ENCODE measurements at regions not wholly inside any gene's neighbourhood (a gene's known extent, or its start where the extent isn't known, plus 50 kb on each side); places are given as distances from the start of the nearest gene placed in this dataset.

GRCh38 chr20:52401431-52401830 lies 209.9 kb upstream of the ZFP64 start:
- FAIRE-seq = no peak
- DNase-seq (ENCODE audit: insufficient read length) = no peak
- no peak for TF ChIP-seq TAF1 (IDR thresholded peaks at IDR 0.05; ENCODE audit: borderline replicate concordance, low read depth, low read length)
- no peak for TF ChIP-seq POLR2AphosphoS5 (IDR thresholded peaks at IDR 0.05; ENCODE audit: low read depth, low read length)
- TF ChIP-seq POLR2A (IDR thresholded peaks at IDR 0.05; ENCODE audit: low read depth, low read length) = no peak

DNA sequence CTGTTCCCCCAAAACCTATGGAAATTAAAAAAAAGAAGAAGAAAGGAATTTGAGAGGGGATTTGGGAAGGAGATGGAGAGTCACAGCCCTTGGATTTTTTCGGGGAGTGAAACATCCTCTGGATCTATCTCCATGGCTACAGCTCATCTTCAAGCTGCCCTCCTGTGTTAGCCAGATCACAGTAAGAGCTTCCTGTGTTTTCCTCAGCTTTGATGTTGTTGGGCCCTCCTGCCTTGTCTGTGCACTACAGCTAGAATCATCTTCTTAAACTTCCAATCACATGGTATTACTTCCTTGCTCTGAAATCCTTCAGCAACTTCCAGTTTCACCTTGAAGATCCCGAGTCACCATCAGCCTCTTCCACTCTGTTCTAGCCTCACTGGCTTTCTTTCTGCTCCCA lies 207.8 kb upstream of the ZFP64 start:
- TF ChIP-seq POLR2AphosphoS5 (IDR thresholded peaks at IDR 0.05; ENCODE audit: low read depth, low read length) (no peak), TAF1 (IDR thresholded peaks at IDR 0.05; ENCODE audit: borderline replicate concordance, low read depth, low read length) (no peak), POLR2A (IDR thresholded peaks at IDR 0.05; ENCODE audit: low read depth, low read length) (no peak)
- no peak for DNase-seq (ENCODE audit: insufficient read length)
- FAIRE-seq = no peak

GRCh38 chr20:52389606-52390005 lies 198.0 kb upstream of the ZFP64 start:
- no peak for DNase-seq (ENCODE audit: insufficient read length)
- FAIRE-seq = no peak
- TF ChIP-seq POLR2A (IDR thresholded peaks at IDR 0.05; ENCODE audit: low read depth, low read length) (no peak), TAF1 (IDR thresholded peaks at IDR 0.05; ENCODE audit: borderline replicate concordance, low read depth, low read length) (no peak), POLR2AphosphoS5 (IDR thresholded peaks at IDR 0.05; ENCODE audit: low read depth, low read length) (no peak)

DNA sequence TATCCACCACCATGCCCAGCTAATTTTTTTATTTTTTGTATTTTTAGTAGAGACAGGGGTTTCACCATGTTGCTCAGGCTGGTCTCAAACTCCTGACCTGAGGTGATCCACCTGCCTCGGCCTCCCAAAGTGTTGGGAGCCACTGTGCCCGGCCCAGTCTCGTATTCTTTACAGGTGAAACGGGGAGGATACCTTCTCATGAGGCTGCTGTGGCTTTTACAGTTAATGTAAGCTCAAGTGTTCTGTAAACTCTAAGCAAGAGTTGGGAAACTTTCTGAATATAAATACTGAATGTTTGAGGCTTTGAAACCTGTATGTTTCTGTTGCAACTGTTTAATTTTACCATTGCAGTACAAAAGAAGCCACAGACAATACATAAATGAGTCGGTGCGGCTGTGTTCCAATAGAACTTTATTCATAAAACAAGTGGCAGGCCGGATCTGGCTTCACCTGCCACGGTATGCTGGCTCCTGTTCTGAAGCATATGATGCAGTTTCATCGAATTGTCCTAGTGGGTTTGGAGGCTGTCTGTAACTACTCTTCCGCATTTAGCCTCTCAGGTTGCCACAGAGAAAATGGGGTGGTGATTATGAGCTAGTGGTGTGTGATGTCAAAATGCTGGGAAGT lies 192.5 kb upstream of the ZFP64 start:
- FAIRE-seq (no peak), DNase-seq (ENCODE audit: insufficient read length) (no peak)
- no peak for TF ChIP-seq POLR2AphosphoS5 (IDR thresholded peaks at IDR 0.05; ENCODE audit: low read depth, low read length)
- TF ChIP-seq TAF1 (IDR thresholded peaks at IDR 0.05; ENCODE audit: borderline replicate concordance, low read depth, low read length) = no peak
- no peak for TF ChIP-seq POLR2A (IDR thresholded peaks at IDR 0.05; ENCODE audit: low read depth, low read length)

DNA sequence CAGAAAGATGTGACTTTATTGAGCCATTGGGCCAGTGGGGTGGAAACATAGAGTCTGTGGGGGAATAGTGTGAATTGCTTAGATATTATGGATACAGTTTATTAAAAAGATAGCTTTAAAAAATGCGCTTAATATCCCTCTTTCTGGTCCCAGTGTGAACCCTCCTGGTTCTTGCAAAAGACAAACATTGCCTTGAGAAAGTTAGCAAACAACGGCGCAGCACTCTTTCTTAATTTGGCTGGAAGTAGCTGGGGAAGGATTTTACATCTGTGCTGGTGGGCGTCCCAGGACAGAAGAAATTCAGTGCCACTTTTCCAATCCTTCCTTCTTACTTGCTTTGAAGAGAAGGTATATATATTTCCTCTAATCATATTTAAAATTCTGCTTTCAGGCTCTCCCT lies 191.4 kb upstream of the ZFP64 start:
- TF ChIP-seq TAF1 (IDR thresholded peaks at IDR 0.05; ENCODE audit: borderline replicate concordance, low read depth, low read length) = no peak
- no peak for TF ChIP-seq POLR2AphosphoS5 (IDR thresholded peaks at IDR 0.05; ENCODE audit: low read depth, low read length)
- TF ChIP-seq POLR2A (IDR thresholded peaks at IDR 0.05; ENCODE audit: low read depth, low read length) = no peak
- FAIRE-seq (no peak), DNase-seq (ENCODE audit: insufficient read length) (no peak)

DNA sequence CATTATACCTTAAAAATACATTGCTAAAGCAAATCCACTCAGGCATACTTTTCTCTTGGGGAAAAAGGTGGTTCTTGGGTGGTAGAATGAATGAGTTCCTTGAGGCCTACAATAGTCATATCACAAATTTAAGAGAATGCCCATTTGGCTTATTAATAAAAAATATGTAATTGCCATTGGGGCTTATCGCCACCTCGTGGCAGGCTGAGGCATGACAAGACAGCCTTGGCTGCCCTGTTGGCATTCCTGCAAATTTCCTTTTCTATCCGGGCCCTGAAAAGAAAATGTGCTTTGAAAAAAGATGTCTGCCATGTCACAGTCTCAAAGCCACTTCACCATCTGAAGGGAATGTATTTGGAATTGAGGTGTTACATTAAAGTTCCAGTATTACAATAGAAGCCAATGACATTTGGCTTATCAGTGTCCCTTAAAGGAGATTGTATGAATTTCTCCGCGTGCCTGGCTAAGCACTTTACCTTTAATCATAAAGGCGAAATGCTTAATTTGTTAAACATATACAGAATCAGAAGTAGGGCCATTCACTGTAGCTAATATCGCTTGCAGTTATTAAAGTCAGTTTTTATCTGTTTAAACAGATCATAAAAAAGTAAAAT lies 188.3 kb upstream of the ZFP64 start:
- DNase-seq (ENCODE audit: insufficient read length) (peak; percentile 16), FAIRE-seq (peak; percentile 36)
- TF ChIP-seq TAF1 (IDR thresholded peaks at IDR 0.05; ENCODE audit: borderline replicate concordance, low read depth, low read length) (no peak), POLR2AphosphoS5 (IDR thresholded peaks at IDR 0.05; ENCODE audit: low read depth, low read length) (no peak), POLR2A (IDR thresholded peaks at IDR 0.05; ENCODE audit: low read depth, low read length) (no peak)

- no peak for FAIRE-seq
- no peak for DNase-seq (ENCODE audit: insufficient read length)
- no peak for TF ChIP-seq TAF1 (IDR thresholded peaks at IDR 0.05; ENCODE audit: borderline replicate concordance, low read depth, low read length)
- TF ChIP-seq POLR2A (IDR thresholded peaks at IDR 0.05; ENCODE audit: low read depth, low read length) = no peak
- TF ChIP-seq POLR2AphosphoS5 (IDR thresholded peaks at IDR 0.05; ENCODE audit: low read depth, low read length) = no peak
Observed at GRCh38 chr20:52372169-52372568, 180.6 kb upstream of the ZFP64 start.

GRCh38 chr20:52365688-52366087 lies 174.1 kb upstream of the ZFP64 start:
- DNase-seq (ENCODE audit: insufficient read length) (no peak), FAIRE-seq (no peak)
- no peak for TF ChIP-seq POLR2AphosphoS5 (IDR thresholded peaks at IDR 0.05; ENCODE audit: low read depth, low read length)
- no peak for TF ChIP-seq POLR2A (IDR thresholded peaks at IDR 0.05; ENCODE audit: low read depth, low read length)
- TF ChIP-seq TAF1 (IDR thresholded peaks at IDR 0.05; ENCODE audit: borderline replicate concordance, low read depth, low read length) = no peak

DNA sequence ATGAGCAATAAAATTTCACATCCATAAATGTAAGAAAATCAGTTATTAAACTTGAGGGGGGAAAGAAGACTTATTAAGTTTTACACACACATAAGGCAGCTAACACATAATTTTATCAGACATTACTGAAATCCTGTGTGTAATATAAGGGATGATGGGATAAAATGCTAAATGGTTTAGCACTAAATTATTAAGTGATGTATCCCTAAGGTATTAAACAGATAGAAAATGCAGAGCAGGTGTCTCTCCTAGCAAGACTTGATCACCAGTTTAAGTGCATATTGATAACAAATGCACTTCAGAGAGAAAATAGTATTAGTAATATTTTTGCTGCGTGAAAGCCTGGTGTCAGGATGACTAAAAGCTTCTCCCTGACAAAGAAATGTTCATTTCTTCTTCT lies 172.8 kb upstream of the ZFP64 start:
- no peak for FAIRE-seq
- TF ChIP-seq POLR2AphosphoS5 (IDR thresholded peaks at IDR 0.05; ENCODE audit: low read depth, low read length) (no peak), POLR2A (IDR thresholded peaks at IDR 0.05; ENCODE audit: low read depth, low read length) (no peak), TAF1 (IDR thresholded peaks at IDR 0.05; ENCODE audit: borderline replicate concordance, low read depth, low read length) (no peak)
- DNase-seq (ENCODE audit: insufficient read length) = no peak

DNA sequence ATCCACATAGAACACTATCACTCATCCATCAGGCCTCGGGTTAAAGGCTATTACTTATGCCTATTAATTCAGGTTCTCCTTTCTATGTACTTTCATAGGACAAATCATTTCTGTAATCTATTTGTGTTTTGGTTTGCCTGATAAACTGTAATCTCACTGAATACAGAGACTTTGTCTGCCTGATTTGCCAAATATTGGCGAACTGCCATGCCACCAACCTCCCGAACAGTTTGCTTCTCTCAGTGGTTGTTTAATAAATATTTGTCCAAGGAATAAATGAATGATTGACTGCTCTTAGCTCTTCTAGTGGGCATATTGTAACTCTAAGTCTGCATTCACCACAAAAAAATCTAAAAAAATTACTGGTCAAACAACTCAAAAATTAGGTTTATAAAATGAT lies 170.1 kb upstream of the ZFP64 start:
- DNase-seq (ENCODE audit: insufficient read length) (no peak), FAIRE-seq (no peak)
- TF ChIP-seq POLR2A (IDR thresholded peaks at IDR 0.05; ENCODE audit: low read depth, low read length) = no peak
- no peak for TF ChIP-seq POLR2AphosphoS5 (IDR thresholded peaks at IDR 0.05; ENCODE audit: low read depth, low read length)
- TF ChIP-seq TAF1 (IDR thresholded peaks at IDR 0.05; ENCODE audit: borderline replicate concordance, low read depth, low read length) = no peak

DNA sequence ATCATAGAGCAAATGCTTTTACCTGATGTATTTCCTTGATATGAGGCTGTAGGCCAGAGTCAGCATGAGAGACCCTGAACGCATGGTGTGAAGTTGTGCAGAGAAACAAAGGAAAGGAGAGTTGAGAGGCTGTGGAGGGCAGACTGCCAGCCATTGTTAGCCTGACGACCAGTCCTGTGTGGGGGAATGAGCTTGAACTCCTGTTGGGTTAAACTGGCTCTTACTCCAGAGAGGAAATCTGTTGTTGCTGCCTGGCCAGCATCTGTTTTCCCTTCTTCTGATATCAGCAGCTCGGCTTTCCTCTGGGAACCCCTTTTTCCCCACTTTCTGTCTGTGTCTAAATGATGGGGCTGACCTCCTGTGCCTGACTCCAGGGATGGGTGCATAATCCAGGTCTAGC lies 158.2 kb upstream of the ZFP64 start:
- FAIRE-seq (no peak), DNase-seq (ENCODE audit: insufficient read length) (no peak)
- TF ChIP-seq POLR2AphosphoS5 (IDR thresholded peaks at IDR 0.05; ENCODE audit: low read depth, low read length) (no peak), POLR2A (IDR thresholded peaks at IDR 0.05; ENCODE audit: low read depth, low read length) (no peak), TAF1 (IDR thresholded peaks at IDR 0.05; ENCODE audit: borderline replicate concordance, low read depth, low read length) (no peak)

DNA sequence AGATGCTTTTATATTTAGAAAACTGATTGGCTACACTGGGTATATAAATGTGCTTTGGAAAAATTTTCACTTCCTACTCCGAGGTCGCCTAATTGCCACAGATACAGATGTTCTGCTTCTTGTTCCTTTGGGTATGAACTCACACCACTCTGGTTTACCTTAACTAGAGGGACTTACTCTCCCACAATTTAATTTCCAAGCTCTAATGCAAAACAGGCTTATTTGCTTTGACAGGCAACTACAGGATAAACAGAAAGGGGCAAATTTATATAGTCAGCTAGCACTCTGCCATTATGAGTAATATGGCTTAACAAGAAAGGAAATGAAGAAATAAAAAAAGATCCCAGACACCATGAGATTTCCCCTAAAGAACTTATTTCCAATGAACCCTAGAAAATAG lies 156.9 kb upstream of the ZFP64 start:
- TF ChIP-seq POLR2AphosphoS5 (IDR thresholded peaks at IDR 0.05; ENCODE audit: low read depth, low read length) = no peak
- no peak for TF ChIP-seq TAF1 (IDR thresholded peaks at IDR 0.05; ENCODE audit: borderline replicate concordance, low read depth, low read length)
- TF ChIP-seq POLR2A (IDR thresholded peaks at IDR 0.05; ENCODE audit: low read depth, low read length) = no peak
- DNase-seq (ENCODE audit: insufficient read length) (no peak), FAIRE-seq (no peak)

All from GM12892 (cell line).